HG02798 (cell line): ENCODE measurements at regions not wholly inside any gene's neighbourhood (a gene's known extent, or its start where the extent isn't known, plus 50 kb on each side); places are given as distances from the start of the nearest gene placed in this dataset.

Experiments
- ATAC-seq: cut with Tn5 transposase; IDR thresholded peaks from one replicate; pipeline ENCODE4 v1.9.1; 2021; ENCODE audit warnings: mild to moderate bottlenecking; ENCODE audit not compliant: unreplicated experiment, poor library complexity

- no peak for ATAC-seq
Measured at GRCh38 chr5:152838241-152838786, 433.2 kb upstream of the NMUR2 start.

GRCh38 chr5:152844713-152845112, 439.6 kb upstream of the NMUR2 start:
- no peak for ATAC-seq

GRCh38 chr5:152853361-152853760, 448.3 kb upstream of the NMUR2 start:
- no peak for ATAC-seq

DNA sequence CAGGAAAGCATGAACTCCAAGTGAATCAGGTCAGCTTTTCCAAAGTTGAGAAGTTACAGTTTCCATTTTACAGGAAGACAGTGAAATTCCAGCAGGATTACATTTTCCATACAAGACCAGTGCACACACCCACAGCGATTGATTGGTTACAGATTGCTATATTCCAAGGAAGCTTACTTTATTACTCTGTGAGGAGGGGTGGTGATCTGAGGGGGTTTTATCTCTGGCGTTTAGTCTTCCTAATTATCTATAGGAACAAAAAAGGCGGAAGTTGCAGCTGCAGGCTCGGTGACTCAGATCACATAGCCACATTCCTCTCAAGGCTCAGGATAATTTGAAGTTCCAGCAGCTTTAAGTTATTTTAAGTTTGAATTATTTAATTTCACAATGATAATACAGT, 450.4 kb upstream of the NMUR2 start:
- no peak for ATAC-seq

DNA sequence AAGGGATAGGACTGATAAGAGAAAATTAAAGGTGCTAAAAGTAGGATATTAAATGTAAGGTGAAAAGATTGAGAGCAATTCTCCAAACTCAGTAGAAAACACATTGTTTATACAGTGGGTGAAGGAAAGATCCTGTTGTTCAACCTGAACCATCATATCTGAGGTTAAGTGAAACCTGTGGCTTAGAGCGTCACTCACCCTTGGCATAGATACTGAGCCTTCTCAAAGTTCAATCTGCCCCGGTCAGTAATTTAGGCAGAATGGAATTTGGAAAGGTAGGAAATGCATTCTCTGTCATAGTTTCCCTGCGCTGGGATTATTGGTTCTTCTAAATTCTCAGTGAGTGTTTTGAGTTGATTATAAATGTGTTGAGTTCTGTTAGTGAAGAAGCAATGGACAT, 456.2 kb upstream of the NMUR2 start:
- ATAC-seq = no peak

DNA sequence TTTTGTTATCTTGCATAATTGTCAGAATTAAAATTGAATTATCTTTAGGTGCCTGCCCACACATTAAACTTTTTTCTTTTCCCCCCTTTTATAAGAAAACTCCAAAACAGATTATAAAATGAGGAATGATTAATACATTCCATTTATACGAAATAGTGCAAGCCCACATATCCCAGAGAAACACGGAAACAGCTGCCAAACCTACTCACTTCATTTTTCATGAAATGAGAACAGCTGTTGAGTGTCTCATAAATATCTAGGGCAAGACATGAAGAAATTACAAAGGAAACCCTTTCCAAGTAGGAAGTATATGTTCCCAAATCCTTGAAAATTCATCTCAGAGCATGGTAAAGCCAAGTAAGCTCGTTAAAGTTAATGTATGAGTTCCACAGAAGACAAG, 459.4 kb upstream of the NMUR2 start:
- ATAC-seq = no peak

GRCh38 chr5:152864991-152865390, 459.9 kb upstream of the NMUR2 start:
- ATAC-seq = no peak

DNA sequence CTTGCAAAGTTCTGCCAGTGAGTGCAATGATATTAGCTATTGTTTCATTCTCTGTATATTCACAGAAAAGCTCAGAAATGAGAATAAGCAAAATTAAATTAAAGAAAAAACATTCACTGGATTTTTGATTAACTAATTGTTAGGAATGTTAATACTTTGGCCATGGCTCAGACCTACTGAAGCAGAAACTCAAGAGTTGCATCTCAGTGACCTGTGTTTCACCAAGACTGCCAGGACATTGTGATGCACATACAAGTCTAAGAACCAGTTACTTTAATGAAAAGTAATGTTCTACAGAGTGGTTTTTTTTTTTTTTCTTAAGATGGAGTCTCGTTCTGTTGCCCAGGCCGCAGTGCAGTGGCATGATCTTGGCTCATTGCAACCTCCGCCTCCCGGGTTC, 464.9 kb upstream of the NMUR2 start:
- ATAC-seq = no peak

GRCh38 chr5:152882621-152883020, 477.5 kb upstream of the NMUR2 start:
- ATAC-seq = no peak

- ATAC-seq = no peak
Measured at GRCh38 chr5:152883066-152883775, 478.1 kb upstream of the NMUR2 start.

DNA sequence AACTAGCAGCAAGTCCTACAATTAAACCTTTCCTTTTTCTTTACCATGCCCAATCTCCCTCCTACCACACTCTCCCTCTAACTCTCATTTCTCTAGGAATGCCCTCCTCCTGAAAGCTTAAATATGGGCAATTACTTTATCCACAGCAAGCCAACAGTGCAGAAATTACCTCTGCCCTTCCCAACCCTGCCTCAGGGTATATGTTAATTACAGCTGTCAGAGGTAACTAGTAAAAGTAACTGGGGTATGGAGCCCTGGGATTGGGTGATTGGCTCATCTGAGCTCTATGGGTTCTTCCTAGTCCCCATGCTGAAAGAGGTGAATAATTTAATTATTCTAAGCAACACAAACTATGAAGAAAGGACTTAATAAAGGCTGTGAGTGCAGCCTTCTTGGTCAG, 478.9 kb upstream of the NMUR2 start:
- ATAC-seq = no peak

GRCh38 chr5:152900332-152900731, 495.3 kb upstream of the NMUR2 start:
- ATAC-seq = no peak

- ATAC-seq = no peak
Measured at GRCh38 chr5:152901754-152902153, 496.7 kb upstream of the NMUR2 start.

DNA sequence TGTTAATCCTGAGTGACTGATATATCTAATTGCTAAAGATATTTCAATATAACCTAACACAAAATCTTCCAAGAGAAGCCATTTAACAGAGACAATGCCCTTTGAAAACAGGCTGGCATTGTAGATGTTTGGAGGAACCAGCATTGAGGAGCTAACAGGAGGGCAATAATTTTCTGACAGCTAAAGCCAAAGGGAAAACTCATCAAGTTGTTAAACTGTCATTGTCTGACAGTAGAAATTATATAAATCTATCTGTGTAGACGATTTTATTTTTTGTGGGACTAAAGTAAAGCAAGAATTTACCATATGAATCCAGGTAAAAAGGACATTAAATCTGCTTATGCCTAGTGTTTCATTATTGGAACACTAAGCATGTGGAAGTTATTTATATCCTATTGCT, 500.2 kb upstream of the NMUR2 start:
- ATAC-seq = no peak

- ATAC-seq = no peak
Measured at GRCh38 chr5:152907488-152908245, 502.6 kb upstream of the NMUR2 start.

- ATAC-seq = no peak
Measured at GRCh38 chr5:152912924-152913323, 507.8 kb upstream of the NMUR2 start.

GRCh38 chr5:152932621-152933020, 527.5 kb upstream of the NMUR2 start:
- ATAC-seq = no peak

- no peak for ATAC-seq
Measured at GRCh38 chr5:152933056-152933455, 528.0 kb upstream of the NMUR2 start.

DNA sequence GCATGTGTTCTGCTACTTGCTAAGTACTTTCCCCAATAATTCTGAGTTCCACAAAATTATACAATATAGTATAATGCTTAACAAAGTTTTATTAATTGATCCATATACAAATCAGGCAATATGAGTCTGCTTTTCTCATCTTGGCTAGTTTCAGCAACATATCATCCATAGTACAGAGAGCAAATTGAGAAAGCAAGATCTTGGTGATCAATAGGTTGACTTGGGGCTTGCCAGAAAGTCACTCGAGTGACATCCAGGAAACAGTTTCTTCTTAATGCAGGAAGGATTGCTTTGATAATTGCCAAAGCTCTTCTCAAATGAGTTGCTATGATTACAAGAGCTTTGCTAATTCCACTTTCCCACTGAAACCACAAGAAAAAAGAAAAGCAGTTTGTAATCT, 533.6 kb upstream of the NMUR2 start:
- ATAC-seq = no peak

GRCh38 chr5:152942633-152943336, 537.7 kb upstream of the NMUR2 start:
- no peak for ATAC-seq
